ENCODE measurements at regions not wholly inside any gene's neighbourhood (a gene's known extent, or its start where the extent isn't known, plus 50 kb on each side); places are given as distances from the start of the nearest gene placed in this dataset.
A peak's percentile ranks its signal among the peaks of the same experiment; 100 is the strongest.

GRCh38 chr1:93815366-93816110 lies 63.5 kb downstream of the DNTTIP2 start:
- no peak for DNase-seq (ENCODE audit: low spot score)

GRCh38 chr1:93814795-93815340 lies 64.1 kb downstream of the DNTTIP2 start:
- no peak for DNase-seq (ENCODE audit: low spot score)

GRCh38 chr1:93814059-93814794 lies 64.8 kb downstream of the DNTTIP2 start:
- DNase-seq (ENCODE audit: low spot score) = peak; percentile 67

GRCh38 chr1:93813076-93813475 lies 65.9 kb downstream of the DNTTIP2 start:
- DNase-seq (ENCODE audit: low spot score) = no peak

- DNase-seq (ENCODE audit: low spot score) = no peak
These were observed 67.5 kb downstream of the DNTTIP2 start for GRCh38 chr1:93811326-93812065.

- DNase-seq (ENCODE audit: low spot score) = no peak
These were observed 68.7 kb downstream of the DNTTIP2 start for GRCh38 chr1:93810316-93810715.

GRCh38 chr1:93808871-93809270 lies 70.1 kb downstream of the DNTTIP2 start:
- no peak for DNase-seq (ENCODE audit: low spot score)

- no peak for DNase-seq (ENCODE audit: low spot score)
These were observed 71.6 kb downstream of the DNTTIP2 start for GRCh38 chr1:93807311-93807930.

- DNase-seq (ENCODE audit: low spot score) = no peak
These were observed 73.9 kb downstream of the DNTTIP2 start for GRCh38 chr1:93805027-93805610.

- DNase-seq (ENCODE audit: low spot score) = no peak
These were observed 74.6 kb downstream of the DNTTIP2 start for GRCh38 chr1:93804412-93804811.

- DNase-seq (ENCODE audit: low spot score) = no peak
These were observed 77.5 kb downstream of the DNTTIP2 start for GRCh38 chr1:93801471-93801870.

- DNase-seq (ENCODE audit: low spot score) = no peak
These were observed 78.2 kb downstream of the DNTTIP2 start for GRCh38 chr1:93800856-93801255.

- DNase-seq (ENCODE audit: low spot score) = no peak
These were observed 80.7 kb downstream of the DNTTIP2 start for GRCh38 chr1:93798291-93798690.

GRCh38 chr1:93784538-93784937 lies 94.5 kb downstream of the DNTTIP2 start:
- no peak for DNase-seq (ENCODE audit: low spot score)

- DNase-seq (ENCODE audit: low spot score) = no peak
These were observed 95.1 kb downstream of the DNTTIP2 start for GRCh38 chr1:93783876-93784275.

GRCh38 chr1:93779540-93780165 lies 98.0 kb upstream of the BCAR3 start:
- no peak for DNase-seq (ENCODE audit: low spot score)

- DNase-seq (ENCODE audit: low spot score) = no peak
These were observed 96.8 kb upstream of the BCAR3 start for GRCh38 chr1:93778457-93778856.

- no peak for DNase-seq (ENCODE audit: low spot score)
These were observed 95.6 kb upstream of the BCAR3 start for GRCh38 chr1:93777255-93777654.

- no peak for DNase-seq (ENCODE audit: low spot score)
These were observed 95.1 kb upstream of the BCAR3 start for GRCh38 chr1:93776728-93777127.

GRCh38 chr1:93775224-93775623 lies 93.6 kb upstream of the BCAR3 start:
- no peak for DNase-seq (ENCODE audit: low spot score)

- no peak for DNase-seq (ENCODE audit: low spot score)
These were observed 93.1 kb upstream of the BCAR3 start for GRCh38 chr1:93774707-93775106.

Data from germinal center (tissue), 1 donor.